ENCODE measurements at regions not wholly inside any gene's neighbourhood (a gene's known extent, or its start where the extent isn't known, plus 50 kb on each side); places are given as distances from the start of the nearest gene placed in this dataset.

DNA sequence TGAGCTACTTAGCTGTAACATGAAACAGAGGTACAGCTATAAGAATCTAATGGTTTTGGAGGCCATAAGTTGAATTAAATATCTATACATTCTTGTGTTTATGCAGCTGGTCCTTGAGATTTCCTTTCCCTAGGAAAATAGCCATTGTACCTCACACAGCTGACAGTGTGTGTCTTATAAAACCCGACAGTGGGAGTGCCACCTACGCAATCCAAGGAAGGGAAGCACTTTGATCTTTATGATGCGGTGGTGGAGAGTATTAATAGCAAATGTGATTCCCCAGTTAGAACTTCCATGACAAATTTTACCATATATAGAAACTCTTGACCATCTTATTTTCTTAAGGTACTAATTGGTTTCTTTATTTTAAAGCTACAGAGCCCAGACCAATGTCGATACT lies 149.5 kb downstream of the TMEM200A start:
- in situ Hi-C loops (cut with MboI) (no loop called here), intact Hi-C loops (cut with micrococcal nuclease) (no loop called here)
- H3K4me3 ChIP-seq: no peak overlapping the region
- ATAC-seq (no peak), FAIRE-seq (no peak), DNase-seq (ENCODE audit: extremely low read depth in 1 of 4, low spot score in 3 of 4) (no peak)
- BruUV-seq (replicated peaks): no TSS peak
- 4% methylated on average over 4 of the region's 4 CpGs for WGBS (ENCODE audit: insufficient coverage, low coverage, missing lambda C conversion rate)
- no peak overlapping the region for H3K4me2 ChIP-seq (ENCODE audit: insufficient read depth, low read length)
- no peak for TF ChIP-seq MCM3 (IDR thresholded peaks at IDR 0.05)
- TF ChIP-seq, protein P1, sequence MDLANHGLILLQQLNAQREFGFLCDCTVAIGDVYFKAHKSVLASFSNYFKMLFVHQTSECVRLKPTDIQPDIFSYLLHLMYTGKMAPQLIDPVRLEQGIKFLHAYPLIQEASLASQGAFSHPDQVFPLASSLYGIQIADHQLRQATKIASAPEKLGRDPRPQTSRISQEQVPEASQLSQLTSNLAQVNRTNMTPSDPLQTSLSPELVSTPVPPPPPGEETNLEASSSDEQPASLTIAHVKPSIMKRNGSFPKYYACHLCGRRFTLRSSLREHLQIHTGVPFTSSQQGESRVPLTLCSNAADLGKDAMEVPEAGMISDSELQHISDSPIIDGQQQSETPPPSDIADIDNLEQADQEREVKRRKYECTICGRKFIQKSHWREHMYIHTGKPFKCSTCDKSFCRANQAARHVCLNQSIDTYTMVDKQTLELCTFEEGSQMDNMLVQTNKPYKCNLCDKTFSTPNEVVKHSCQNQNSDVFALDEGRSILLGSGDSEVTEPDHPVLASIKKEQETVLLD (IDR thresholded peaks at IDR 0.05): no peak
- TF ChIP-seq KAT8 (IDR thresholded peaks at IDR 0.05; ENCODE audit: low read depth): no peak
- TF ChIP-seq CBX1 (IDR thresholded peaks at IDR 0.05; ENCODE audit: low read depth): no peak
- TF ChIP-seq PRMT5 (CRISPR knock-in tag; IDR thresholded peaks at IDR 0.05): no peak
- TF ChIP-seq YBX1 (IDR thresholded peaks at IDR 0.05): no peak
- H2AFZ ChIP-seq (ENCODE audit: low read depth, low read length): no peak overlapping the region
- no peaks in the 10 kb centered on the region for H3K9me3 ChIP-seq (replicated peaks; ENCODE audit: control insufficient read depth, insufficient read depth, low read depth, low read length)
- no peaks in the 10 kb centered on the region for H3K36me3 ChIP-seq (ENCODE audit: control insufficient read depth, insufficient read depth, low read length)
- no peak overlapping the region for H3K27ac ChIP-seq (ENCODE audit: extremely low read depth, low read depth, low read length)
- no peaks in the 10 kb centered on the region for H4K20me1 ChIP-seq (replicated peaks; ENCODE audit: control insufficient read depth, insufficient read depth, low read length)
- no peaks in the 10 kb centered on the region for H3K79me2 ChIP-seq (ENCODE audit: control insufficient read depth, insufficient read depth, low read length)
- H3K4me1 ChIP-seq (replicated peaks in 1 of 2; ENCODE audit: control insufficient read depth in 2 of 2, insufficient read depth in 2 of 2, low read length in 2 of 2): no peaks in the 10 kb centered on the region
- ChIA-PET POLR2A (interaction anchor here (0.6 kb wide), 1 partner anchor 731 kb away, joined by 3 read pairs; no protein-coding TSS in a partner anchor), CTCF (ENCODE audit: low intra/inter-chr PET ratio) (no interaction called here)
- no peaks in the 10 kb centered on the region for H3K27me3 ChIP-seq (ENCODE audit: control insufficient read depth in 2 of 2, insufficient read depth in 2 of 2, low read length in 2 of 2)
- no peaks in the 10 kb centered on the region for H3K9me1 ChIP-seq (ENCODE audit: control insufficient read depth, insufficient read depth, low read length)
- no peak overlapping the region for H3K9ac ChIP-seq (ENCODE audit: insufficient read depth in 1 of 2, low read depth in 2 of 2, low read length in 2 of 2)

DNA sequence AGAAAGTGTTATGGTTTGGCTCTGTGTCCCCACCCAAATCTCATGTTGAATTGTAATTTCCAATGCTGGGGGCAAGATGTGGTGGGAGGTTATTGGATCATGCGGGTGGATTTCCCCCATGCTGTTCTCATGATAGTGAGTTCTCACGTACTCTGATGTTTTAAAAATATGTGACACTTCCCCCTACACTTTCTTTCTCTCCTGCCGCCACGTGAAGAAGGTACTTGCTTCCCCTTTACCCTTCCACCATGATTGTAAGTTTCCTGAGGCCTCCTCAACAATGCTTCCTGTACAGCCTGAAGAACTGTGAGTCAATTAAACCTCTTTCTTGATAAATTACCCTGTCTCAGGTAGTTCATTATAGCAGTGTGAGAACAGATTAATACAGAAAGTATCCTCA lies 150.8 kb downstream of the TMEM200A start:
- no peak for FAIRE-seq
- Histone ChIP-seq H3K9ac (ENCODE audit: insufficient read depth in 1 of 2, low read depth in 2 of 2, low read length in 2 of 2) (no peak overlapping the region), H2AFZ (ENCODE audit: low read depth, low read length) (no peak overlapping the region), H3K36me3 (ENCODE audit: control insufficient read depth, insufficient read depth, low read length) (no peaks in the 10 kb centered on the region), H3K4me1 (replicated peaks in 1 of 2; ENCODE audit: control insufficient read depth in 2 of 2, insufficient read depth in 2 of 2, low read length in 2 of 2) (no peaks in the 10 kb centered on the region), H4K20me1 (replicated peaks; ENCODE audit: control insufficient read depth, insufficient read depth, low read length) (no peaks in the 10 kb centered on the region), H3K27ac (ENCODE audit: extremely low read depth, low read depth, low read length) (no peak overlapping the region), H3K9me1 (ENCODE audit: control insufficient read depth, insufficient read depth, low read length) (no peaks in the 10 kb centered on the region), H3K9me3 (replicated peaks; ENCODE audit: control insufficient read depth, insufficient read depth, low read depth, low read length) (no peaks in the 10 kb centered on the region), H3K4me2 (ENCODE audit: insufficient read depth, low read length) (no peak overlapping the region), H3K4me3 (no peak overlapping the region), H3K79me2 (ENCODE audit: control insufficient read depth, insufficient read depth, low read length) (no peaks in the 10 kb centered on the region), H3K27me3 (ENCODE audit: control insufficient read depth in 2 of 2, insufficient read depth in 2 of 2, low read length in 2 of 2) (no peaks in the 10 kb centered on the region)
- in situ Hi-C loops (cut with MboI): no loop called here
- no peak for DNase-seq (ENCODE audit: extremely low read depth in 1 of 4, low spot score in 3 of 4)
- ChIA-PET POLR2A (no interaction called here), CTCF (ENCODE audit: low intra/inter-chr PET ratio) (no interaction called here)
- no TSS peak for BruUV-seq (replicated peaks)
- intact Hi-C loops (cut with micrococcal nuclease): no loop called here
- WGBS (ENCODE audit: insufficient coverage, low coverage, missing lambda C conversion rate): 5% methylated on average over 4 of the region's 4 CpGs
- TF ChIP-seq ARNT (IDR thresholded peaks at IDR 0.05): no peak
- TF ChIP-seq, protein P2, sequence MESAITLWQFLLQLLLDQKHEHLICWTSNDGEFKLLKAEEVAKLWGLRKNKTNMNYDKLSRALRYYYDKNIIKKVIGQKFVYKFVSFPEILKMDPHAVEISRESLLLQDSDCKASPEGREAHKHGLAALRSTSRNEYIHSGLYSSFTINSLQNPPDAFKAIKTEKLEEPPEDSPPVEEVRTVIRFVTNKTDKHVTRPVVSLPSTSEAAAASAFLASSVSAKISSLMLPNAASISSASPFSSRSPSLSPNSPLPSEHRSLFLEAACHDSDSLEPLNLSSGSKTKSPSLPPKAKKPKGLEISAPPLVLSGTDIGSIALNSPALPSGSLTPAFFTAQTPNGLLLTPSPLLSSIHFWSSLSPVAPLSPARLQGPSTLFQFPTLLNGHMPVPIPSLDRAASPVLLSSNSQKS (CRISPR knock-in tag; IDR thresholded peaks at IDR 0.05): no peak
- no peak for ATAC-seq
